HG03432 (cell line): ENCODE measurements at regions not wholly inside any gene's neighbourhood (a gene's known extent, or its start where the extent isn't known, plus 50 kb on each side); places are given as distances from the start of the nearest gene placed in this dataset.

Source experiments
- ATAC-seq: cut with Tn5 transposase; IDR thresholded peaks from one replicate; pipeline ENCODE4 v1.9.1; 2021; ENCODE audit warnings: mild to moderate bottlenecking, moderate library complexity; ENCODE audit not compliant: unreplicated experiment

GRCh38 chr6:90436403-90436802, 139.8 kb upstream of the BACH2 start:
- no peak for ATAC-seq

GRCh38 chr6:90435207-90435899, 138.7 kb upstream of the BACH2 start:
- no peak for ATAC-seq

- no peak for ATAC-seq
Observed at GRCh38 chr6:90434094-90434493, 137.5 kb upstream of the BACH2 start.

GRCh38 chr6:90432937-90433336, 136.3 kb upstream of the BACH2 start:
- no peak for ATAC-seq

- no peak for ATAC-seq
Observed at GRCh38 chr6:90432041-90432775, 135.6 kb upstream of the BACH2 start.

- no peak for ATAC-seq
Observed at GRCh38 chr6:90431576-90431975, 134.9 kb upstream of the BACH2 start.

GRCh38 chr6:90429713-90430112, 133.1 kb upstream of the BACH2 start:
- no peak for ATAC-seq

- ATAC-seq, result no peak
Observed at GRCh38 chr6:90428514-90428913, 131.9 kb upstream of the BACH2 start.

- peak; percentile 97 for ATAC-seq
Observed at GRCh38 chr6:90425161-90425641, 128.6 kb upstream of the BACH2 start.

GRCh38 chr6:90424580-90424979, 127.9 kb upstream of the BACH2 start:
- ATAC-seq, result no peak

- ATAC-seq, result no peak
Observed at GRCh38 chr6:90421666-90422065, 125.0 kb upstream of the BACH2 start.

GRCh38 chr6:90420500-90420899, 123.9 kb upstream of the BACH2 start:
- ATAC-seq, result no peak

GRCh38 chr6:90417385-90417784, 120.7 kb upstream of the BACH2 start:
- ATAC-seq, result no peak

- no peak for ATAC-seq
Observed at GRCh38 chr6:90416322-90416721, 119.7 kb upstream of the BACH2 start.

GRCh38 chr6:90415178-90415577, 118.5 kb upstream of the BACH2 start:
- no peak for ATAC-seq

- ATAC-seq, result no peak
Observed at GRCh38 chr6:90414352-90414751, 117.7 kb upstream of the BACH2 start.

- ATAC-seq, result no peak
Observed at GRCh38 chr6:90413867-90414266, 117.2 kb upstream of the BACH2 start.

GRCh38 chr6:90413396-90413795, 116.8 kb upstream of the BACH2 start:
- no peak for ATAC-seq

GRCh38 chr6:90412538-90413369, 116.1 kb upstream of the BACH2 start:
- ATAC-seq, result no peak

GRCh38 chr6:90411292-90411781, 114.7 kb upstream of the BACH2 start:
- ATAC-seq, result peak; percentile 95

- no peak for ATAC-seq
Observed at GRCh38 chr6:90409700-90410099, 113.1 kb upstream of the BACH2 start.
